ENCODE measurements at regions not wholly inside any gene's neighbourhood (a gene's known extent, or its start where the extent isn't known, plus 50 kb on each side); places are given as distances from the start of the nearest gene placed in this dataset.

GRCh38 chr22:49235463-49236300 lies 592.0 kb downstream of the BRD1 start:
- TF ChIP-seq POLR2AphosphoS5 (IDR thresholded peaks at IDR 0.05; ENCODE audit: low read depth, low read length), result no peak
- TF ChIP-seq CTCF (IDR thresholded peaks at IDR 0.05), result no peak

Data from Panc1 (cell line).